ENCODE measurements at regions not wholly inside any gene's neighbourhood (a gene's known extent, or its start where the extent isn't known, plus 50 kb on each side); places are given as distances from the start of the nearest gene placed in this dataset.

DNA sequence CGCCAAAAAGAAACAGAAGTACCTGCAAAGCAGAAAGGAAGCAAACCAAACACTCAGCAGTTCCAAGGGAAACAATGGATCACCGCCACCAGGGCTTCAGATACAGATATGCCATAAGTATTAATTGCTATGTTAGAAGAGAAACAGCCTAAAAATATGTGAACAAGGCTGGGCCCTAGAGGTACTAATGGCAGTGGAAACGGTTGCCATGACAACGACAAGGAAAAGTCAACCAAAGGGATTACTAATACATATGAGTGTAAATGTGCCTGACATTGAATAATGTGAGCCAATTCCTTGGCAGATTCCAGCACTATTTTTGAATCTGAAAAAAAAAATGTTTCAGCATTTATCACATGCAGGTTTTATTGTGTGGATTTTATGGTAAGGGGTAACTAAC lies 75.0 kb downstream of the CAVIN4 start:
- TF ChIP-seq, protein P1, sequence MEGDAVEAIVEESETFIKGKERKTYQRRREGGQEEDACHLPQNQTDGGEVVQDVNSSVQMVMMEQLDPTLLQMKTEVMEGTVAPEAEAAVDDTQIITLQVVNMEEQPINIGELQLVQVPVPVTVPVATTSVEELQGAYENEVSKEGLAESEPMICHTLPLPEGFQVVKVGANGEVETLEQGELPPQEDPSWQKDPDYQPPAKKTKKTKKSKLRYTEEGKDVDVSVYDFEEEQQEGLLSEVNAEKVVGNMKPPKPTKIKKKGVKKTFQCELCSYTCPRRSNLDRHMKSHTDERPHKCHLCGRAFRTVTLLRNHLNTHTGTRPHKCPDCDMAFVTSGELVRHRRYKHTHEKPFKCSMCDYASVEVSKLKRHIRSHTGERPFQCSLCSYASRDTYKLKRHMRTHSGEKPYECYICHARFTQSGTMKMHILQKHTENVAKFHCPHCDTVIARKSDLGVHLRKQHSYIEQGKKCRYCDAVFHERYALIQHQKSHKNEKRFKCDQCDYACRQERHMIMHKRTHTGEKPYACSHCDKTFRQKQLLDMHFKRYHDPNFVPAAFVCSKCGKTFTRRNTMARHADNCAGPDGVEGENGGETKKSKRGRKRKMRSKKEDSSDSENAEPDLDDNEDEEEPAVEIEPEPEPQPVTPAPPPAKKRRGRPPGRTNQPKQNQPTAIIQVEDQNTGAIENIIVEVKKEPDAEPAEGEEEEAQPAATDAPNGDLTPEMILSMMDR (IDR thresholded peaks at IDR 0.05; ENCODE audit: low read length), result no peak
- no peak for TF ChIP-seq EZH2 (IDR thresholded peaks at IDR 0.05; ENCODE audit: borderline replicate concordance, low read length)
